ENCODE measurements at regions not wholly inside any gene's neighbourhood (a gene's known extent, or its start where the extent isn't known, plus 50 kb on each side); places are given as distances from the start of the nearest gene placed in this dataset.

GRCh38 chr7:106731646-106732444 is 70.9 kb upstream of the CCDC71L start:
- Histone ChIP-seq H3K4me2 (no peak overlapping the region), H3K27me3 (ENCODE audit: insufficient read depth, low read depth) (no peaks in the 10 kb centered on the region), H3K4me1 (replicated peaks; ENCODE audit: insufficient read depth) (peaks cover 5% of the 10 kb centered on the region; the same call in 1 of the 2 replicates), H4K20me1 (ENCODE audit: insufficient read depth) (no peaks in the 10 kb centered on the region), H3K4me3 (no peak overlapping the region), H3K9me3 (ENCODE audit: insufficient read depth, low read depth) (peaks cover 5% of the 10 kb centered on the region; the same call in 1 of the 2 replicates), H3K27ac (no peak overlapping the region), H3K79me2 (ENCODE audit: low read depth) (no peaks in the 10 kb centered on the region), H3K9me2 (ENCODE audit: insufficient read depth) (no peaks in the 10 kb centered on the region; the same call in 1 of the 2 replicates), H3K36me3 (ENCODE audit: low read depth) (no peaks in the 10 kb centered on the region), H2AFZ (no peak overlapping the region), H3F3A (ENCODE audit: insufficient read depth, low read depth) (no peaks in the 10 kb centered on the region)
- ChIA-PET CTCF (interaction anchor here (0.7 kb wide), 1 partner anchor 432 kb away, joined by 3 read pairs; no protein-coding TSS in a partner anchor), POLR2A (ENCODE audit: unreplicated experiment) (no interaction called here)
- no peak for TF ChIP-seq EZH2 (IDR thresholded peaks at IDR 0.05; ENCODE audit: low read depth)
- TF ChIP-seq CTCF (conservative IDR thresholded peaks at IDR 0.05), result no peak
- no TSS peak for BruUV-seq (replicated peaks)
- intact Hi-C loops (cut with micrococcal nuclease; ENCODE audit: unreplicated experiment), result loop anchor here (10.0 kb wide), 1 partner anchor 267 kb away; no protein-coding TSS in a partner anchor
- DNase-seq, result no peak

- Histone ChIP-seq H3K27ac (no peak overlapping the region), H3K4me3 (no peak overlapping the region), H3K36me3 (ENCODE audit: low read depth) (no peaks in the 10 kb centered on the region), H3K4me2 (no peak overlapping the region), H3K9me3 (ENCODE audit: insufficient read depth, low read depth) (0 out of 2 replicates have a peak, but pooled peaks cover 5% of the 10 kb centered on the region), H2AFZ (no peak overlapping the region), H3K79me2 (ENCODE audit: low read depth) (no peaks in the 10 kb centered on the region), H3F3A (ENCODE audit: insufficient read depth, low read depth) (no peaks in the 10 kb centered on the region), H3K9me2 (ENCODE audit: insufficient read depth) (no peaks in the 10 kb centered on the region), H3K4me1 (replicated peaks; ENCODE audit: insufficient read depth) (no peaks in the 10 kb centered on the region), H4K20me1 (ENCODE audit: insufficient read depth) (no peaks in the 10 kb centered on the region), H3K27me3 (ENCODE audit: insufficient read depth, low read depth) (no peaks in the 10 kb centered on the region)
- no peak for DNase-seq
- ChIA-PET POLR2A (ENCODE audit: unreplicated experiment) (no interaction called here), CTCF (interaction anchor here (0.7 to 2.1 kb wide), 6 partner anchors 18 to 559 kb away, joined by 3 to 27 read pairs (median 6); partner anchors contain the start of gene CCDC71L)
- no TSS peak for BruUV-seq (replicated peaks)
- TF ChIP-seq CTCF (conservative IDR thresholded peaks at IDR 0.05), result no peak
- TF ChIP-seq EZH2 (IDR thresholded peaks at IDR 0.05; ENCODE audit: low read depth), result no peak
- intact Hi-C loops (cut with micrococcal nuclease; ENCODE audit: unreplicated experiment), result loop anchor here (1.0 to 10.0 kb wide), 5 partner anchors 39 to 557 kb away; no protein-coding TSS in a partner anchor
These were observed 74.7 kb upstream of the CCDC71L start for GRCh38 chr7:106735637-106736036.

- POLR2A ChIA-PET (ENCODE audit: unreplicated experiment), result interaction anchor here (0.6 kb wide), 2 partner anchors 274 to 433 kb away, joined by 8 read pairs; partner anchors contain the start of gene HBP1
- CTCF ChIA-PET, result interaction anchor here (0.5 to 2.1 kb wide), 8 partner anchors 18 to 1139 kb away, joined by 3 to 27 read pairs (median 5); partner anchors contain the start of gene CCDC71L
- no peak for TF ChIP-seq EZH2 (IDR thresholded peaks at IDR 0.05; ENCODE audit: low read depth)
- TF ChIP-seq CTCF (conservative IDR thresholded peaks at IDR 0.05), result no peak
- no peaks in the 10 kb centered on the region for H3K79me2 ChIP-seq (ENCODE audit: low read depth)
- no peaks in the 10 kb centered on the region for H3F3A ChIP-seq (ENCODE audit: insufficient read depth, low read depth)
- H3K9me2 ChIP-seq (ENCODE audit: insufficient read depth), result no peaks in the 10 kb centered on the region
- H4K20me1 ChIP-seq (ENCODE audit: insufficient read depth), result no peaks in the 10 kb centered on the region
- BruUV-seq (replicated peaks), result no TSS peak
- no peak overlapping the region; the same call in 1 of the 2 replicates for H2AFZ ChIP-seq
- H3K27me3 ChIP-seq (ENCODE audit: insufficient read depth, low read depth), result no peaks in the 10 kb centered on the region
- no peak overlapping the region for H3K4me3 ChIP-seq
- H3K36me3 ChIP-seq (ENCODE audit: low read depth), result no peaks in the 10 kb centered on the region
- no peaks in the 10 kb centered on the region for H3K4me1 ChIP-seq (replicated peaks; ENCODE audit: insufficient read depth)
- intact Hi-C loops (cut with micrococcal nuclease; ENCODE audit: unreplicated experiment), result loop anchor here (1.0 to 10.0 kb wide), 5 partner anchors 39 to 558 kb away; no protein-coding TSS in a partner anchor
- no peak for DNase-seq
- H3K4me2 ChIP-seq, result no peak overlapping the region
- no peak overlapping the region for H3K27ac ChIP-seq
- H3K9me3 ChIP-seq (ENCODE audit: insufficient read depth, low read depth), result 0 out of 2 replicates have a peak, but pooled peaks cover 5% of the 10 kb centered on the region
These were observed 75.2 kb upstream of the CCDC71L start for GRCh38 chr7:106736123-106736507.
